ENCODE measurements at regions not wholly inside any gene's neighbourhood (a gene's known extent, or its start where the extent isn't known, plus 50 kb on each side); places are given as distances from the start of the nearest gene placed in this dataset.

DNA sequence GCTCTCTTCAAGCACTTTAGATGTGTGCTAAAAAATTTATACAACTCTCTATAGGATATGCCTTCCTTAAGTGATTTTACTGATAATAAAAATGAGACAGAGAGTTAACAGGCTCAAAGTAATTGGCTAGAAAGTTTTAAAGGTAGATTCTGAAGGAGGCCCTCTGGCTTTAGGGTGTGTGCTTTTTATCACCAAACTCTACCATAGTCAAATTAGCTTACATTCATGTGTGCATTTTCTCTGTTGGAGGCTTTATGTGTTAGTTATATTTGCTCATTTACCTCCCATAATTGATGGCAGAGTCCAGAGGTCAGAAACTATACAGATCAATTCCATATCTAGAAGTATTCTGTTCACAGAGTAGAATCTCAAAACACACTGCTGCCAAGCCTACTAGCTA lies 317.5 kb downstream of the JRKL start:
- H3K4me2 ChIP-seq (ENCODE audit: insufficient read depth, low read length) = no peak overlapping the region
- H3K27ac ChIP-seq (ENCODE audit: insufficient read depth, low read depth, low read length) = no peak overlapping the region
- no peaks in the 10 kb centered on the region for H4K20me1 ChIP-seq (replicated peaks; ENCODE audit: control insufficient read depth, extremely low read depth, insufficient read depth, low read length)
- no TSS peak for BruUV-seq (replicated peaks)
- no peak overlapping the region for H3K4me3 ChIP-seq (replicated peaks in 1 of 3; ENCODE audit: insufficient read depth in 1 of 3, low read depth in 1 of 3, low read length in 3 of 3)
- no peaks in the 10 kb centered on the region for H3K36me3 ChIP-seq (ENCODE audit: control insufficient read depth in 2 of 2, extremely low read depth in 1 of 2, insufficient read depth in 2 of 2, low read length in 2 of 2)
- FAIRE-seq (no peak), DNase-seq (ENCODE audit: low read depth, low spot score) (no peak)
- CTCF ChIA-PET = interaction anchor here (0.9 to 1.3 kb wide), 2 partner anchors 243 to 244 kb away, joined by 3 read pairs; no protein-coding TSS in a partner anchor
- POLR2A ChIA-PET = no interaction called here
- intact Hi-C loops (cut with micrococcal nuclease) = no loop called here
- no peak overlapping the region for H2AFZ ChIP-seq (ENCODE audit: low read depth, low read length)
- dilution Hi-C loops (cut with MboI; ENCODE audit: extremely low pct_ligation_motif_present, low sequenced_read_pairs) = no loop called here
- H3K9ac ChIP-seq (replicated peaks; ENCODE audit: extremely low read depth, insufficient read depth, low read length) = no peak overlapping the region
- no peaks in the 10 kb centered on the region for H3K27me3 ChIP-seq (ENCODE audit: control insufficient read depth in 2 of 2, insufficient read depth in 2 of 2, low read length in 2 of 2)
- H3K9me3 ChIP-seq (replicated peaks; ENCODE audit: control insufficient read depth, insufficient read depth, low read length) = no peaks in the 10 kb centered on the region
- no peaks in the 10 kb centered on the region for H3K79me2 ChIP-seq (ENCODE audit: control insufficient read depth, insufficient read depth, low read length)
- no peaks in the 10 kb centered on the region for H3K9me1 ChIP-seq (replicated peaks; ENCODE audit: control insufficient read depth, extremely low read depth, insufficient read depth, low read length)
- no peak for TF ChIP-seq FOS (IDR thresholded peaks at IDR 0.05; ENCODE audit: borderline replicate concordance, insufficient read depth, low read length)
- H3K4me1 ChIP-seq (ENCODE audit: control insufficient read depth, extremely low read depth, insufficient read depth, low read length) = no peaks in the 10 kb centered on the region

- no peak overlapping the region for H3K9ac ChIP-seq (replicated peaks; ENCODE audit: extremely low read depth, insufficient read depth, low read length)
- H2AFZ ChIP-seq (ENCODE audit: low read depth, low read length) = no peak overlapping the region
- ChIA-PET POLR2A (no interaction called here), CTCF (interaction anchor here (0.9 to 1.3 kb wide), 2 partner anchors 244 to 245 kb away, joined by 3 read pairs; no protein-coding TSS in a partner anchor)
- no peaks in the 10 kb centered on the region for H3K36me3 ChIP-seq (ENCODE audit: control insufficient read depth in 2 of 2, extremely low read depth in 1 of 2, insufficient read depth in 2 of 2, low read length in 2 of 2)
- no TSS peak for BruUV-seq (replicated peaks)
- dilution Hi-C loops (cut with MboI; ENCODE audit: extremely low pct_ligation_motif_present, low sequenced_read_pairs) = no loop called here
- no peaks in the 10 kb centered on the region for H3K9me1 ChIP-seq (replicated peaks; ENCODE audit: control insufficient read depth, extremely low read depth, insufficient read depth, low read length)
- H3K79me2 ChIP-seq (ENCODE audit: control insufficient read depth, insufficient read depth, low read length) = no peaks in the 10 kb centered on the region
- no peaks in the 10 kb centered on the region for H3K4me1 ChIP-seq (ENCODE audit: control insufficient read depth, extremely low read depth, insufficient read depth, low read length)
- H3K27me3 ChIP-seq (ENCODE audit: control insufficient read depth in 2 of 2, insufficient read depth in 2 of 2, low read length in 2 of 2) = no peaks in the 10 kb centered on the region
- intact Hi-C loops (cut with micrococcal nuclease) = no loop called here
- no peak for TF ChIP-seq MAX (IDR thresholded peaks at IDR 0.05; ENCODE audit: insufficient read depth, insufficient read length)
- TF ChIP-seq, protein P1, sequence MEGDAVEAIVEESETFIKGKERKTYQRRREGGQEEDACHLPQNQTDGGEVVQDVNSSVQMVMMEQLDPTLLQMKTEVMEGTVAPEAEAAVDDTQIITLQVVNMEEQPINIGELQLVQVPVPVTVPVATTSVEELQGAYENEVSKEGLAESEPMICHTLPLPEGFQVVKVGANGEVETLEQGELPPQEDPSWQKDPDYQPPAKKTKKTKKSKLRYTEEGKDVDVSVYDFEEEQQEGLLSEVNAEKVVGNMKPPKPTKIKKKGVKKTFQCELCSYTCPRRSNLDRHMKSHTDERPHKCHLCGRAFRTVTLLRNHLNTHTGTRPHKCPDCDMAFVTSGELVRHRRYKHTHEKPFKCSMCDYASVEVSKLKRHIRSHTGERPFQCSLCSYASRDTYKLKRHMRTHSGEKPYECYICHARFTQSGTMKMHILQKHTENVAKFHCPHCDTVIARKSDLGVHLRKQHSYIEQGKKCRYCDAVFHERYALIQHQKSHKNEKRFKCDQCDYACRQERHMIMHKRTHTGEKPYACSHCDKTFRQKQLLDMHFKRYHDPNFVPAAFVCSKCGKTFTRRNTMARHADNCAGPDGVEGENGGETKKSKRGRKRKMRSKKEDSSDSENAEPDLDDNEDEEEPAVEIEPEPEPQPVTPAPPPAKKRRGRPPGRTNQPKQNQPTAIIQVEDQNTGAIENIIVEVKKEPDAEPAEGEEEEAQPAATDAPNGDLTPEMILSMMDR (IDR thresholded peaks at IDR 0.05; ENCODE audit: extremely low read depth in 1 of 2, insufficient read depth in 1 of 2, low read depth in 1 of 2, low read length in 2 of 2) = no peak
- no peak for TF ChIP-seq POLR2A (IDR thresholded peaks at IDR 0.05; ENCODE audit: low read depth, low read length)
- no peak for TF ChIP-seq POLR2AphosphoS5 (IDR thresholded peaks at IDR 0.05; ENCODE audit: insufficient read depth, low read depth, low read length)
- no peak for TF ChIP-seq JUN (IDR thresholded peaks at IDR 0.05; ENCODE audit: borderline replicate concordance, insufficient read depth, insufficient read length, low read depth)
- TF ChIP-seq EZH2 (IDR thresholded peaks at IDR 0.05; ENCODE audit: borderline replicate concordance, low read depth, low read length, severe bottlenecking) = no peak
- TF ChIP-seq GATA2 (IDR thresholded peaks at IDR 0.05; ENCODE audit: insufficient read depth, insufficient read length, low read depth, low read length) = no peak
- TF ChIP-seq MYC (IDR thresholded peaks at IDR 0.05; ENCODE audit: low read depth, low read length) = no peak
- TF ChIP-seq FOS (IDR thresholded peaks at IDR 0.05; ENCODE audit: borderline replicate concordance, insufficient read depth, low read length) = no peak
- no peak overlapping the region for H3K27ac ChIP-seq (ENCODE audit: insufficient read depth, low read depth, low read length)
- no peak for DNase-seq (ENCODE audit: low read depth, low spot score)
- no peak overlapping the region for H3K4me2 ChIP-seq (ENCODE audit: insufficient read depth, low read length)
- no peak for FAIRE-seq
- no peak overlapping the region for H3K4me3 ChIP-seq (replicated peaks in 1 of 3; ENCODE audit: insufficient read depth in 1 of 3, low read depth in 1 of 3, low read length in 3 of 3)
- no peaks in the 10 kb centered on the region for H3K9me3 ChIP-seq (replicated peaks; ENCODE audit: control insufficient read depth, insufficient read depth, low read length)
- H4K20me1 ChIP-seq (replicated peaks; ENCODE audit: control insufficient read depth, extremely low read depth, insufficient read depth, low read length) = no peaks in the 10 kb centered on the region
These were observed 318.5 kb downstream of the JRKL start for GRCh38 chr11:96708219-96708878.

Measured in endothelial cell of umbilical vein (primary cell).